Fibroblast of upper back skin (primary cell): ENCODE measurements at regions not wholly inside any gene's neighbourhood (a gene's known extent, or its start where the extent isn't known, plus 50 kb on each side); places are given as distances from the start of the nearest gene placed in this dataset.
"Not testable (repeated sequence)": the region's sequence is repeated elsewhere in the genome, so short reads cannot be mapped to it uniquely, and the experiment has no call there.

Experiments used
- DNase-seq: peaks from one replicate; pipeline ENCODE4 v3.0.0-alpha.2; 2013

DNA sequence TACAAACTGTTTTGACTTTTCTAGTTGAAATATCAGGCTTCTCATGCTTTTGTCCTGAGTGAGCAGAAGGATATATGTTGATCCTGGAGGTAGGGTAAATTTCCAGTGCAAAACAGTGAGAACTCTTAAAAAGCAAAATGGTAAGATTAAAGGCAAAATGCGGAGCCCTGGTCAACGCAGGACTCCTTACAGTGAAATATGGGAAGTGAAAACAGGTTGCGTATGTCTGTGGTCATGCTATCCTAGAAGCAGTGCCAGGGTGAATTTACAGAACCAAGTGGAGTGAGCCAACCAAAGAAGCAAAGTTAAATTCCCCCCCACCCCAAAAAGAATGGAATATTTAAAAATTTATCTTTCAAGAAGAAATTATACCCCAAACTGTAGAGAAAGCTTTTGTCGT, 256.4 kb downstream of the NR2F2 start:
- no peak for DNase-seq

DNA sequence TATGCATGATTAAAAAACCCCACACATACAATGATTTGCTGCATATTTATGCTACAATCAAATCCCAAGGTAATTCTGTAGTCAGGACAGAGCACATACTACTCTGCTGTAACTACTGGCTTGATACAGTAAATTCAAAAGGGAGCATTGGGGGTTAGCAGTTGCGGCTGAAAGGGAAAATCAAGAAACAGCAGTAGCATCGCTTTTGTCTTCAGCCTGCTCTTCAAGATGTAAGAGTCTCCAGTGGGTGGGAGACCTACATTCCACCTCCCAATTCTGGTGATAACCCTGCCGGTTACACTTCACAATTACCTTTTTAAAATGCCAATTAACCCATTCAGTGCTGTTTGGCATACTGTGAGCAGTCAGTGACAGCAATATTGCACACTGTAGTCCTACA, 259.4 kb downstream of the NR2F2 start:
- no peak for DNase-seq

DNA sequence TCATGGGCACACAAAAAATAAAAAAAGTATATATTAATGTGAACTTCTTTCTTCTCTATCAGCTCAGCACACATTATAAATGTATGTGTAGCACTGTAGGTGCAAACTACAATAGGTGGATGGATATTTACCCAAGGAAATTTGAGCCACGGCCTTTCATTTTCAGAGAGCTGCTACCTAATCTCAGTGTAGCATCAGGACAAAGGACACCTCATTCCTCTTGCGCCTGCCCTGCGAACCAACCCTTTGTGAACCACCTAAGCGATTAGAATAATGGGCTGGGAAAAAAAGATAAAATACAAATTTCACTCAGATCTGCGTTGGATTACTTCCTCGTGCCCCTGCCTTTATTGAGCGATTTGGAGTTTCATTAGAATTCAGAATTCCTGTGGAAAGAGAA, 263.2 kb downstream of the NR2F2 start:
- DNase-seq: no peak

DNA sequence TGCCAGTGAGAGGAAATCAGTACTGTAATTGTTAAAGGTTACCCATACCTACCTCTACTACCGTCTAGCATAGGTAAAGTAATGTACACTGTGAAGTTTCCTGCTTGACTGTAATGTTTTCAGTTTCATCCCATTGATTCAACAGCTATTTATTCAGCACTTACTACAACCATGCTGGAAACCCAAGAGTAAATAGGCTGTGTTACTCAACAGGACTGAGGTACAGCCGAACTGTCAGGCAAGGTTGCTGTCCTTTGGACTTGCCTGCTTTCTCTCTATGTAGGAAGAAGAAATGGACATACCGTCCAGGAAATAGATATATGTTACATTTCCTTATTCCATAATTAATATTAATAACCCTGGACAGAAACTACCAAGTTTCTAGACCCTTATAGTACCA, 265.5 kb downstream of the NR2F2 start:
- no peak for DNase-seq

DNA sequence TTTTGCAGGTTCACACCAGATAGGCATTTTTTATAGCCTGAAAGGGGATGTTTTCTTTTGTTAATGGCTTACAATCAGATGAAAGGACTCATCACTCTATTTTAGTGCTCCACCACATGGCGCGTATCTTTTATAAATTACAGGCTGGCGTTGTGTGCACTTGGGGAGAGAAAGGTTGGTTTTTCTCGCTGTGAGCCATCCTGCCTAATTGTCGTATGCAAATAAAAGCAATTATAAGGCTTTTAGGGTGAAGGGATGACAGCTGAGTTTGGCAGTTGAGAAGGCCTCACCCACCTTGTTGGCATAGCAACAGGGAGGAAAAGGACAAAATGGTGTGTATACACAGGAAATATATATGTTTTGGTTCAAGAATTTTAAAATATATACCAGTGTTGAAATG, 268.0 kb downstream of the NR2F2 start:
- no peak for DNase-seq

DNA sequence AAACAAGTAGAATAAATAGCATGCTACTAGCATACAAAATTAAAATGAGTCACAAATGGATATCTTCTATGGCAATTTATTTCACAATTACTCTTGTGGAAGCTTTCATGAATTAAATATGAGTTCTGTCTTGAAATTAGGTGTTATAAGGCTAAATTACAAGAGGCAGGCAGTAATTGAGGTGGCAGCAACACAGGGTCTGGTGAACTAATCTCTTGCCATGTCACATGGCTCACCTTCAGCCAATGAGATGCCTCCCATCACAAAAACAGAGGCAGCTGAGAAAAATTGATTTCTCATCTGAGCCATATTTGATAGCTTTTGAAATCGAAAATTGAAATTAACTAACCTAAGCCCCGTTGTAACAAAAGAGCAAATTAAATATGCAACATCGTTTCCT, 268.8 kb downstream of the NR2F2 start:
- DNase-seq: no peak

DNA sequence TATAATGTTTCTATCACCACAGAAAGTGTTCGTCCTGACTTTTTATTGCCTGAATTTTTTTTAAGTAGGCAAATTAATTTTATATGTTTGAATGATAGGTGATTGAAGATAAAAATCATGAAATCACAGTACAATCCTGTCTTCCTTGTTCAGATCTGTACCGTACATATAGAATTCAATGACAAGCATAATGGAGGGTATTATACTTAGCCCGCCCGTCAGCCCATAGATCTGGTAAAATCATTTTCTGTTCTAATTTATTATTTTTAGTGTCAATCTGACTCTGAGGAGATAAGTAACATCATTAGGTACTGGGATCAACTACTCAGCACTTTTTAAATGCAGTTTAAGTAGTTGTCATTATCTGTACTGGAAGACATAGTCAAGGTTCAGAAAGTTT, 269.9 kb downstream of the NR2F2 start:
- DNase-seq: no peak

DNA sequence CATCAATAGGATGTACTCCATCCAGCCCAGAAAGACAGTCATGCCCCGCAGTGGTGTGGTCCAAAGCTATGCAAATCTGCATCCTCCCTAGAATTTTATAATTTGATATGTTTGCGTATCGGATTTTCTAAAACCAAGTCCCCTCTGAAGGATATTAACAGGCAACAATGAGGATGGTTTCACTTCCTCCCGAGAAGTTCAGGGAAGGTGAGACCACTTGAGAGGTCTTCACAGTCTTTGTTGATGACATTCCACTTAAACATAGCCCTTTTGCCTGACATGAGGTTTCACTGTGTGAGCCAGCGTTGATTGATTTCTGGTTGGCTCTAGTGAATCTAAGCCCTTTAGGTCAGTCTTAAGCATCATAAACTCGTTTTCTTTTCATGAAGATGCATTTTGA, 276.1 kb downstream of the NR2F2 start:
- no peak for DNase-seq

DNA sequence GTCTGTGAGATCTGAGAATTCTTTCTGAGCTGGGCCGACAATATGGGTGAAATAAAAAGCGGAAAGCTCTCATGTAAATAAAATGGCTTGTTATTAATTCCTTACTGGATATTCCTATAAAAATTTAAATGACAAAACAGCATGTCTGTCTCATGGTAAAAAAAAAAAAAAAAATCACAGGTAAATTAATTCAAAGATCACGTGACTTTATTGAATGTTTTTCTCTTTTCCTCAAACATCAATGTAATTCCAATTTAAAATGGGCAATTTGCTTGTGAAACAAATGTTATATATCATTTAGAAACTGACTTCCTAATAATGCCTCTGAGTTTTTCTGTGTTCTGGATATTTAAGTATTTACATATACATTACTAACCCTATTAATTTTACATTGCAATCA, 280.3 kb downstream of the NR2F2 start:
- DNase-seq: no peak

DNA sequence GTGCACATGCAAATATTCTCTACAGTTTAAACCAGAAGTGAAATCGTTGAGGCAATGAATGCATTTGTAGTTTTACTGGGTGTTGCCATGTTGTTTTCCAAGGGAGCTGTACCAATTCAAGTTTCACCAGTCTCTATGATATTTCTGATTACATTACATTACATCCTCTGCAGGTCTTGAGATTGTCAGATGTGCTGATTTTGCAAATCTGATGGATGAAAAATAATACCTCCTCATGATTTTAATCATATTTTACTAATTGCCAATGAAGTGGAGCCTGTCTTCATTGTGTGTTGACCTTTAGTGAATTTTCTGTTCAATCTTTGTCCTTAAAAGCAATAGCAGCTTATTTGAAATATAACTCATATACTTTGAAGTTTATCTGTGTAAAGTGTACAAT, 282.4 kb downstream of the NR2F2 start:
- DNase-seq: no peak

DNA sequence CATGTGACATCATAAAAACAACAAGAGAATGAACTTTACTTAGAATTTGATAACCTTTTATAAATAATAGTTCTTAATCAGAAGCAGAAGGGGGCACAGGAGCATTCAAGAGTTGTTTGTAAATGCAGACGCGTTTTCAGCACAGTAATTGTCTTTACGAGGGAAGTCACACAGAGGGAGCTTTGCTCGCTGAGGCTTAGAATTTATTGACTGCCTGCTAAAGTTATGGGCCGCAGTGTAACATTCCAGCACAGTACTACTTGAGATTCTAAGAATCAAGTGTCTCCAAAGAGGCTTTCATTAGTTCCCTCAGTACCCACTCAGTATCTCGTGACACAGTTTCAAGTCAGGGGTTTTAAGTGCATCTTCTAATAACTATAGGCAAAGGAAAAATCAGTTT, 288.7 kb downstream of the NR2F2 start:
- no peak for DNase-seq

DNA sequence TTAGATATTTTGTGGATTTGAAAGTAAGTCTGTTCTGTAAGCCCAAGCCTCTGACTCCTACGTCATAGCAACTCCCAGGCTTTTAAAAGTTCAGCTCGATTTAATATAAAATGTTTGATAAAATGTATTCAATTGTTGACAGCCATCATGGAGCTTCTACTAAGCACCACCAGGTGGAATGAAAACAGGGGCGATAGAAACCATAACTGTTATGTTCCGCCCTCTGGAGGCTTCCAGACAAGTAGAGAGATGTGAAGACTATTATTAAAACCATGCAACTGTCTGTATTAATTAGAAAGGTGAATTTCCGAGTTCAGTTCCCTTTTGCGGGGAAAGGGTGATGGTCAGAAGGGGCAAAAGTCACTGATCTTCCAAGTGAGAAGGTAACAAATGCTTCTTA, 292.2 kb downstream of the NR2F2 start:
- DNase-seq: no peak

DNA sequence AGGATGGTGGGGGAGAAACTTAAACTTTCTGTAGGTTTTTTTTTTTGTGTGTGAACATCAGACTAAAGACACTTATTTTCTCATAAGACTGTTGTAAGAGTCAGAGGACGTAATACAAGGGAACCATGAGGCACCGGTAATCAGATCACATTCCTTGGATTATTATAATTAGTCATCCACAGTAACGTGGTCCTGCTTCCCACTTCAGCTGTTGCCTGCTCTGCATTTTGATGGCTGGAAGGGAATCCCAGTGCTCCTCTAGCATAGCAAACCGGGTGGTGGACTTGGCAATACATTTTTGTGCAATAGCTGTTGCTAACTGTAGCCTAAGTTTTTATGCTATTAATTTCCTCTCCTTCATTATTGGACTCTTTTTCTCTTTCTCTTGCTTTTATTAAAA, 294.8 kb downstream of the NR2F2 start:
- no peak for DNase-seq

DNA sequence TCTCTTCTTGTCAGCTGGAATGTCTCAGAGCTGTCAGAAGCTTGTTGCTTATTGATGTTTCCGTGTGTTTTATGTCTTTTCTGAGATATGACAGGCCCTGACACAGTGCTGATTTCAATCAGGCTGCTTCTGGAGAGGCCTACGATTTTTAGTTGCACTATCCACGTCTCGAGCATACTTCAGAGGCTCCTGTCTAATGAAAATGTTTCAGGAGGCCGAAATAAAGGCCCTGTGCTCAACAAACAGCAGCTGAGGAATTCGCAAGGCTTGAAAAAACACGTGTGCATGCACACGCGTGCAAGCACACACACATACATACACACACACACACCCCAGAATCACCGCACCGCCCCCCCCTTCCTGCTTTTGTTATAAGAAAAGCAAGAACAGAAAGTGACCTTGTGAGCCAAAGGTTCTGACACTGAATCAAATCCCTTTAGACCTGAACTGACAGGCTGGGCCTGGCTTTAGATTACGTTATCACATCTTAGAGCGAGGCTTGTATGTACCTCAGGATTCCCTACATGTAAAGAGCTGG, 296.6 kb downstream of the NR2F2 start:
- no peak for DNase-seq

DNA sequence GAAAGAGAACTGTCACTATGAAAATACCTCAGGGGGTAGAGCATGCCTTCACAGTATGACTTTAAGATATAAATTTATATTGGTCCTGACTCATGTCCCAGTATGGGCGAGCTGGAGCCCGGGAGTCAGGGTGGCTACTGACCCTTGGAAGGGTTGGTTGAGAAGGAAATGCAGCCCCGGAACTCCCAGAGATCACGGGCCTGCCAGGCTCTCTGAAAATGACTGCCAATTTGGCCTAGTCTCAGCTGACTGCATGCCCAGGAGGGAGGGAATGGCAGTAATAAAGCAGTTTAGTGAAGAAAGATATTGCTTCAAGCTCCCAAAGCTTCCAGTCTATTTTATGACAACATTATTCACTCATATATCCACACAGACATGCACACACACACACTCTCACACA, 299.0 kb downstream of the NR2F2 start:
- DNase-seq: no peak

DNA sequence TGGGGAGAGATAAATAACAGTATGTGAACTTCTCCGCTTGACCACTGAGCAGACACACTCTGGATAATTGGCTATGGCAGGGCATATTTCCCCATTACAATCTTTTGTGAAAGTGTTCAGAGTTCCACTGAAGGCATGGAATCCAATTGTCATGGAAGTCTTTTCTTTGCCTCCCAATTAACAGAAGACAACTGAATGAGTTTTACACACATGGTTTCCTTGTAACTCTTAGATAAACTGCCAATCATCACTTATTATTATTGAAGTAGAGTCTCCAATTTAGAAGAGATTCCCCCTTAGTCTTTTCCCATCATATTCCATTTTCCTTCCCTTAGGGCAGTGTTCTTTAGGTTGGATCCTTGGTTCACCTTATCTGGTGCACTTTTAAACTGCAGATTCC, 308.3 kb downstream of the NR2F2 start:
- no peak for DNase-seq

DNA sequence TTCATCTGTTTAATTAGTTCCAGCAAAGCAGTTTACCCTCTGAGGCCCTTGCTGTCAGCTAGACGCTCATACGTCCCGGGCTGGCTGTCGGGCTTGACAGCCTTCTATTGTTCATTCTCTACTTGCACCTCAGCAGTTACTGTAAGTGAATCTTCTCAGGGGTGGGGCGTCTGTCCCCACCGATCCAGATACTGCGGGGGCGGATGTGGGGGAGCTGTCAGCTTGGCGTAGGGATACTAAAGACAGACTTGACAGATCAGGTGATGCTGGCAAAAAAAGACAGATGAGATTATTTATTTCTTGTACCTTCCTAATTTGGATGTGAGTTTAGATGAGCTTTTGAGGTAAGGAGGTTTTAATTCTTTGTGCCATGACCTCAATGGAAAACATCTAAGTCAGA, 315.3 kb downstream of the NR2F2 start:
- DNase-seq: no peak

DNA sequence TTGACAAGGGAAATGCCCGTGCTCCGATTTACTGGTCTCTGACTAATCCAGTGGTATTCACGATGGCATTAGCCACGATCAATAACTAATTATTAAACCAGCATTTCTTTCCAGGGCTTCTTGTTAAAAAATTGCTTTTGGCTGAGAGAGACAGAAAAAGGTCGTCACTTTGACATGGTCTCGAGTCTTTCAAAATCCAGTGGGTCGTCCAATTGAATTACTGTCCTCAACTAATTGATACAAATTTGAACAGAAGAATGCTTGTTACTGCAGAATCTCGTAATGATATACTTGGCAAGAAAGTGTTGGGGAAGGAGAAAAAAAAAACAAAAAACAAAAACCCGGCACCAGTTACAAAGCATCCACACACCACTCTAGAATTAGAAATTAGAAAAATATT, 318.4 kb downstream of the NR2F2 start:
- DNase-seq: no peak

DNA sequence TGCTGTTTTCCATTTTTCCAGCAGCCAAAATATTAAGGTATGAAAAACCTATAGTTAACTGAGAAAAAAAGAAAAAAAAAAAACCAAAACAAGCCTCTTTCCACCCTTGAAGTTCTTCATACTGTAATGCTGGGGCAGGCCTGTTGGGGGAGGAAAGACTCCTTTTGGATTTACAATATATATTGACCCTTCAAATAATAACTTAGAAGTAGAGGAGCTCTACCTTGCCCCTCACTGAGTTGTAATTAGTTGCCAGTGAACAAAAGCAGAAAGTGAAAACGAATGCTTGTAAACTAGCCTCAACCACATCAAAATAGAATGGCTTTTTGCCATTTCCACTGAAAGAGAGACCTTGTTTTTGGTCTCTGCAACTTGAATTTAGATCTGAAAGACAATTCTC, 326.6 kb downstream of the NR2F2 start:
- DNase-seq: no peak

DNA sequence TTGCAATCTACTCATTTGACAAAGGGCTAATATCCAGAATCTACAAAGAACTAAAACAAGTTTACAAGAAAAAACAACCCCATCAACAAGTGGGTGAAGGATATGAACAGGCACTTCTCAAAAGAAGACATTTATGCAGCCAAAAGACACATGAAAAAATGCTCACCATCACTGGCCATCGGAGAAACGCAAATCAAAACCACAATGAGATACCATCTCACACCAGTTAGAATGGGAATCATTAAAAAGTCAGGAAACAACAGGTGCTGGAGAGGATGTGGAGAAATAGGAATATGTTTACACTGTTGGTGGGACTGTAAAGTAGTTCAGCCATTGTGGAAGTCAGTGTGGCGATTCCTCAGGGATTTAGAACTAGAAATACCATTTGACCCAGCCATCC, 336.5 kb downstream of the NR2F2 start:
- not testable (repeated sequence) for DNase-seq

DNA sequence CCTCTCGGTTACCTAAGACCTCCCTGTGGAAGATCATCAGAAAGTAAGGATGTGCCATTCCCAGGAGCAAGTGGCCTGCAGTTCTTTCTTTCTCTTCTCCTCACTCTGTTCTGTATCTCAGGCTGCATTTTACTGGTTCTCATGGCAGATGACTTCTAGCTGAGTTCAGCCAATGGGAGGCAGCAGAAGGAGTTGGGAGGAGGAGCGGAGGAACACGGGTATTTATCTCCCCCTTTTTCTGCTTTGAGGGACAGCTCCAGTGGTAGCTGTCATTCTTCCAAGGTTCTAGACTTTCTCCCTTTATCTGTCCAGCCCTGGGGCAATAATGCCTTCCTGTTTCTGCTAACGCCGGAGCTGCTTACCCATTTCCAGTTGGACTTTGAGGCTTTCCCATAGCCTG, 339.9 kb downstream of the NR2F2 start:
- no peak for DNase-seq

DNA sequence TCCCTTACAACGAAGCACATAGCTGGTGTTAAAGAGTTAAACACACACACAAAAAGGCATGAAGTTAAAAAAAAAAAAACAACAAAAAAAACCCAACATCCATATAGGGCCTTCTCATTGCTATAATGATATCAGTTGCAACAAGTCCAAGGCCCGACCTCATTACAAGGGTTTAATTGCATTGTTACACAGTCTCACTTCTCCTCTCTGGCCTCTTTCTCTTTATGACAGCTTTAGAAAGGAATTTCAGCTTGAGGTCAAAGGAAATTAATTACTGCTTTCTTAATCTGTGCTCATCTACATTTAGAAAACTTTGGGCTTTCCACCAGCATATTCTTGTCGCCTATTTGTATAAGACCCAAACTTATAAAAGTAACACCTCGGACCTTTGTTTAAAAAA, 342.1 kb downstream of the NR2F2 start:
- DNase-seq: no peak

DNA sequence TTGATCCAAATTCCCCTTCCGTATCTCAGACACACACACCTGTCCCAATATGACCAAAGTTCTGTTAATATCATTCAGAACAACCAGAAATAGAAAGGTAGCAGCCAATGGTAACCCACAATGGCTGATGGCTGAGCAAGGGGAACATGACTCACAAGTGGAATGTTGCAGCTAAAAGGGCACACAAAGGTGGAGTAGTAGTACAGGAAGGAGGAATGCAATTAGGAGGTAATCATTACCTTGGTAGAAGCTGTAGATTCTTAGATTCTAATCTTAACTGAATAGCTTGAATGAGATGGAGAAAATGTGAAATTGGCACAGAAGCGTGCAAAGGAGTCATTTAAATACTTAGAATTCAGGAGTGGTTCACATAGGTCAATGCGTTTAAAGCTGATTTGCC, 347.9 kb downstream of the NR2F2 start:
- DNase-seq: no peak

DNA sequence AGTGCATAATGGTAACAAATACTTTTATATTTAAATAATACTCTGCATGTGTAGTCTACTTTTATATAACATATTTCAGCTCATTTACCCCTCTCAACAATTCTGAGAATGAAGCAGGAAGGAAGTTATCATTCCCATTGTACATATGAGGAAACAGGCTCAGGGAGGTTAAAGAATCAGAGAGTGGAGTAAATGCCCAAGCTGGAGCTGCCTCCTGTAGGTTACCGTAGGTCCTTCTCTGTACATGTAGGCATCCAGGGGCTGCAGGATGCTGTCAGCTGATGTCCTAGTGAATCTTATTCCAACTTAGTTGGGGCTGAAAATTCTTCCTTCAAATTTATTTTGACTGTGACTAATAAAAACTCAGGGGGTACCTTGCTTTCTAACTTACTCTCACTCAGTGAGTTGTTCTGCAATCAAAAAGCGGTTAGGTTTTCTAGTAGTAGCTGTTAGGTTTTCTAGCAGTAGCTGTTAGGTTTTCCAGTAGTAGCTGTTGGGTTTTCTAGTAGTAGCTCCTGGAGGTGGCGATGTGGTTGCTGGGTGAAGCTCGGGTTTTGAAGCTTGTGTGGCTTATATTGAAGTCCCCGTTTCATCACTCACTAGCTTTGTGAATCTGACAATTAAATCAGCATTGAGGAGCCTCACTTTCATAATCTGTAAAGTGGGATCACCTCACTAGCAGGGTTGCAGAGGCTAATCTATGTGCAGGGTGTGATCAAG, 357.0 kb downstream of the NR2F2 start:
- DNase-seq: no peak

DNA sequence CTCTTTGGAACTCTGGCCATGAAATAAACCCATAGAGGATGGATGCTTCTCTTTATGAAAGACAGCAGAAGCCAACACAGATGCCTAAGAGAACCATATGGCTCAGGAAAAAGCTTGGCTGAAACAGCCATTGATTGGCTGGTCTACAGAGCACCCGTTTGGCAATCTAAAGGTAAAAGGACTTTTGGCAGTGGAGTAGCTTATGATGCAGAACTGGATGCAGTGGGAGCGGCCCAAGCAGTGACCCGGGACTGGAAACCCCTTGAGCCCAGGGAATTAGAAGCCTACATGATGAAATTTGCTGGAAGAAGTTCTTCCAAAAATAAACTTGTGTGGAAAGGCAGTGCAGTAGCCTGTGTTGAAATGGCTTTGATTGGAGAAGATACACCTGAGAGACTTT, 360.2 kb downstream of the NR2F2 start:
- DNase-seq: no peak

DNA sequence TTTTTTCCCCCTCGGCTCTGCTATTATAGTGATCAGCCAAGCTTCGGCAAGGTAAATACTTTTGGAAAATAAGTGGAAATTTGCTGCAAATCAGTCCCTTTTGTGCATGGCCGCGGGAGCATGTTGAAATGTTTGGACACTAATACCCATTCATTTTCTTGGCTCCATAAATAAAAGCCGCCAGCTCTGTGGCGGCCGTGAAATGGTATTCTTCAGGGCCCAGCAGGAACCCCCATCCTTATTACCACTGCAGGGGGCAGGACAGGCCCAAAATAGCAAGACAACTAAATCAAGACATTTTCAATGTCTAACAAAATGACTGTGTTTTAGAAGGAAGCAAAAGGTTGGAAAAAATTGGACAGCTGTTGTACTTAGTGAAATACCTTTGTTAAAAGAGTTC, 362.3 kb downstream of the NR2F2 start:
- no peak for DNase-seq
